ENCODE measurements at regions not wholly inside any gene's neighbourhood (a gene's known extent, or its start where the extent isn't known, plus 50 kb on each side); places are given as distances from the start of the nearest gene placed in this dataset.

GRCh38 chr3:135800071-135800549 lies 165.4 kb upstream of the PPP2R3A start:
- DNase-seq (ENCODE audit: low read depth) = no peak

GRCh38 chr3:135801018-135801417 lies 164.5 kb upstream of the PPP2R3A start:
- no peak for DNase-seq (ENCODE audit: low read depth)

- DNase-seq (ENCODE audit: low read depth) = no peak
Observed at GRCh38 chr3:135802171-135802570, 163.4 kb upstream of the PPP2R3A start.

GRCh38 chr3:135803028-135803692 lies 162.4 kb upstream of the PPP2R3A start:
- DNase-seq (ENCODE audit: low read depth) = no peak

- no peak for DNase-seq (ENCODE audit: low read depth)
Observed at GRCh38 chr3:135805752-135806151, 159.8 kb upstream of the PPP2R3A start.

GRCh38 chr3:135806317-135806716 lies 159.2 kb upstream of the PPP2R3A start:
- no peak for DNase-seq (ENCODE audit: low read depth)

- no peak for DNase-seq (ENCODE audit: low read depth)
Observed at GRCh38 chr3:135807879-135808278, 157.6 kb upstream of the PPP2R3A start.

- no peak for DNase-seq (ENCODE audit: low read depth)
Observed at GRCh38 chr3:135809021-135809634, 156.4 kb upstream of the PPP2R3A start.

GRCh38 chr3:135811651-135812050 lies 153.9 kb upstream of the PPP2R3A start:
- no peak for DNase-seq (ENCODE audit: low read depth)

GRCh38 chr3:135812057-135812456 lies 153.5 kb upstream of the PPP2R3A start:
- no peak for DNase-seq (ENCODE audit: low read depth)

GRCh38 chr3:135834465-135834864 lies 131.1 kb upstream of the PPP2R3A start:
- no peak for DNase-seq (ENCODE audit: low read depth)

- DNase-seq (ENCODE audit: low read depth) = no peak
Observed at GRCh38 chr3:135837977-135838631, 127.4 kb upstream of the PPP2R3A start.

- no peak for DNase-seq (ENCODE audit: low read depth)
Observed at GRCh38 chr3:135840436-135840835, 125.1 kb upstream of the PPP2R3A start.

- DNase-seq (ENCODE audit: low read depth) = no peak
Observed at GRCh38 chr3:135844386-135844785, 121.1 kb upstream of the PPP2R3A start.

- DNase-seq (ENCODE audit: low read depth) = no peak
Observed at GRCh38 chr3:135848051-135848450, 117.5 kb upstream of the PPP2R3A start.

GRCh38 chr3:135849827-135850226 lies 115.7 kb upstream of the PPP2R3A start:
- no peak for DNase-seq (ENCODE audit: low read depth)

GRCh38 chr3:135851201-135852081 lies 114.1 kb upstream of the PPP2R3A start:
- no peak for DNase-seq (ENCODE audit: low read depth)

- DNase-seq (ENCODE audit: low read depth) = no peak
Observed at GRCh38 chr3:135853981-135854380, 111.5 kb upstream of the PPP2R3A start.

- no peak for DNase-seq (ENCODE audit: low read depth)
Observed at GRCh38 chr3:135860761-135861160, 104.8 kb upstream of the PPP2R3A start.

GRCh38 chr3:135862361-135862760 lies 103.2 kb upstream of the PPP2R3A start:
- no peak for DNase-seq (ENCODE audit: low read depth)

GRCh38 chr3:135864060-135864459 lies 101.5 kb upstream of the PPP2R3A start:
- no peak for DNase-seq (ENCODE audit: low read depth)

GRCh38 chr3:135865085-135865484 lies 100.4 kb upstream of the PPP2R3A start:
- DNase-seq (ENCODE audit: low read depth) = no peak

Measured in activated T-cell treated with anti-CD3 and anti-CD28 coated beads for 48 hours (primary cell).